ENCODE measurements at regions not wholly inside any gene's neighbourhood (a gene's known extent, or its start where the extent isn't known, plus 50 kb on each side); places are given as distances from the start of the nearest gene placed in this dataset.

- DNase-seq (ENCODE audit: extremely low spot score) = no peak
- TF ChIP-seq FOXK2 (IDR thresholded peaks at IDR 0.05) (no peak), ARNT (IDR thresholded peaks at IDR 0.05) (no peak), ZNF384 (IDR thresholded peaks at IDR 0.05) (no peak), L3MBTL2 (conservative IDR thresholded peaks at IDR 0.05) (no peak), NFRKB (IDR thresholded peaks at IDR 0.05) (no peak), HDGF (IDR thresholded peaks at IDR 0.05; ENCODE audit: borderline replicate concordance) (no peak), CTBP1 (IDR thresholded peaks at IDR 0.05; ENCODE audit: borderline replicate concordance) (no peak), FOXA1 (IDR thresholded peaks at IDR 0.05) (no peak), PKNOX1 (IDR thresholded peaks at IDR 0.05) (no peak), LEF1 (IDR thresholded peaks at IDR 0.05; ENCODE audit: borderline replicate concordance) (no peak), SP1 (IDR thresholded peaks at IDR 0.05) (no peak), SUZ12 (IDR thresholded peaks at IDR 0.05) (no peak), BHLHE40 (IDR thresholded peaks at IDR 0.05; ENCODE audit: borderline replicate concordance) (no peak), ELF4 (IDR thresholded peaks at IDR 0.05) (no peak), FOXM1 (IDR thresholded peaks at IDR 0.05; ENCODE audit: borderline replicate concordance) (no peak)
- POLR2A ChIA-PET = no interaction called here
- CTCF ChIA-PET = no interaction called here
Observed at GRCh38 chr2:176777262-176777661, 435.3 kb upstream of the HNRNPA3 start.

- POLR2A ChIA-PET = no interaction called here
- DNase-seq (ENCODE audit: extremely low spot score) = no peak
- no peak for TF ChIP-seq TARDBP (IDR thresholded peaks at IDR 0.05)
- TF ChIP-seq SP1 (IDR thresholded peaks at IDR 0.05) = no peak
- TF ChIP-seq ELF4 (IDR thresholded peaks at IDR 0.05) = no peak
- TF ChIP-seq L3MBTL2 (conservative IDR thresholded peaks at IDR 0.05) = no peak
- TF ChIP-seq HDGF (IDR thresholded peaks at IDR 0.05; ENCODE audit: borderline replicate concordance) = no peak
- no peak for TF ChIP-seq FOXM1 (IDR thresholded peaks at IDR 0.05; ENCODE audit: borderline replicate concordance)
- TF ChIP-seq ARNT (IDR thresholded peaks at IDR 0.05) = no peak
- TF ChIP-seq LEF1 (IDR thresholded peaks at IDR 0.05; ENCODE audit: borderline replicate concordance) = no peak
- TF ChIP-seq PKNOX1 (IDR thresholded peaks at IDR 0.05) = no peak
- no peak for TF ChIP-seq SUZ12 (IDR thresholded peaks at IDR 0.05)
- CTCF ChIA-PET = no interaction called here
Observed at GRCh38 chr2:176779917-176780316, 432.7 kb upstream of the HNRNPA3 start.

- DNase-seq (ENCODE audit: extremely low spot score) = no peak
- TF ChIP-seq TARDBP (IDR thresholded peaks at IDR 0.05) (no peak), CTBP1 (IDR thresholded peaks at IDR 0.05; ENCODE audit: borderline replicate concordance) (no peak), ZNF384 (IDR thresholded peaks at IDR 0.05) (no peak), HDGF (IDR thresholded peaks at IDR 0.05; ENCODE audit: borderline replicate concordance) (no peak), BHLHE40 (IDR thresholded peaks at IDR 0.05; ENCODE audit: borderline replicate concordance) (no peak), SUZ12 (IDR thresholded peaks at IDR 0.05) (no peak), PKNOX1 (IDR thresholded peaks at IDR 0.05) (no peak), FOXA1 (IDR thresholded peaks at IDR 0.05) (no peak), FOXM1 (IDR thresholded peaks at IDR 0.05; ENCODE audit: borderline replicate concordance) (no peak), L3MBTL2 (conservative IDR thresholded peaks at IDR 0.05) (no peak), LEF1 (IDR thresholded peaks at IDR 0.05; ENCODE audit: borderline replicate concordance) (no peak), NFRKB (IDR thresholded peaks at IDR 0.05) (no peak)
- ChIA-PET CTCF (no interaction called here), POLR2A (no interaction called here)
Observed at GRCh38 chr2:176780348-176780747, 432.2 kb upstream of the HNRNPA3 start.

GRCh38 chr2:176781570-176782217 is 430.9 kb upstream of the HNRNPA3 start:
- ChIA-PET CTCF (no interaction called here), POLR2A (no interaction called here)
- no peak for DNase-seq (ENCODE audit: extremely low spot score)
- TF ChIP-seq L3MBTL2 (conservative IDR thresholded peaks at IDR 0.05) = no peak
- TF ChIP-seq ARNT (IDR thresholded peaks at IDR 0.05) = no peak

GRCh38 chr2:176784633-176785200 is 427.9 kb upstream of the HNRNPA3 start:
- DNase-seq (ENCODE audit: extremely low spot score) = no peak
- TF ChIP-seq SUZ12 (IDR thresholded peaks at IDR 0.05) (no peak), HDGF (IDR thresholded peaks at IDR 0.05; ENCODE audit: borderline replicate concordance) (no peak), ELF4 (IDR thresholded peaks at IDR 0.05) (no peak), BHLHE40 (IDR thresholded peaks at IDR 0.05; ENCODE audit: borderline replicate concordance) (no peak), ARNT (IDR thresholded peaks at IDR 0.05) (no peak), LEF1 (IDR thresholded peaks at IDR 0.05; ENCODE audit: borderline replicate concordance) (no peak), FOXK2 (IDR thresholded peaks at IDR 0.05) (no peak), SP1 (IDR thresholded peaks at IDR 0.05) (no peak), ZNF384 (IDR thresholded peaks at IDR 0.05) (no peak), FOXA1 (IDR thresholded peaks at IDR 0.05) (no peak), PKNOX1 (IDR thresholded peaks at IDR 0.05) (no peak), FOXM1 (IDR thresholded peaks at IDR 0.05; ENCODE audit: borderline replicate concordance) (no peak), TARDBP (IDR thresholded peaks at IDR 0.05) (no peak), CTBP1 (IDR thresholded peaks at IDR 0.05; ENCODE audit: borderline replicate concordance) (no peak), L3MBTL2 (conservative IDR thresholded peaks at IDR 0.05) (no peak)
- CTCF ChIA-PET = no interaction called here
- POLR2A ChIA-PET = no interaction called here

GRCh38 chr2:176789751-176790150 is 422.8 kb upstream of the HNRNPA3 start:
- no peak for TF ChIP-seq FOXA1 (IDR thresholded peaks at IDR 0.05)
- no peak for TF ChIP-seq LEF1 (IDR thresholded peaks at IDR 0.05; ENCODE audit: borderline replicate concordance)
- ChIA-PET POLR2A (no interaction called here), CTCF (no interaction called here)
- no peak for DNase-seq (ENCODE audit: extremely low spot score)

Data from HEK293T (cell line).